ENCODE measurements at regions not wholly inside any gene's neighbourhood (a gene's known extent, or its start where the extent isn't known, plus 50 kb on each side); places are given as distances from the start of the nearest gene placed in this dataset.

GRCh38 chr4:147174591-147174990 is 228.9 kb upstream of the TTC29 start:
- no peak for TF ChIP-seq GATA1 (IDR thresholded peaks at IDR 0.05; ENCODE audit: low read depth, low read length)
- TF ChIP-seq POLR2A (IDR thresholded peaks at IDR 0.05; ENCODE audit: low read length), result no peak
- no peak for DNase-seq

GRCh38 chr4:147175460-147176025 is 229.9 kb upstream of the TTC29 start:
- DNase-seq, result no peak
- TF ChIP-seq GATA1 (IDR thresholded peaks at IDR 0.05; ENCODE audit: low read depth, low read length), result no peak
- TF ChIP-seq POLR2A (IDR thresholded peaks at IDR 0.05; ENCODE audit: low read length), result no peak

- TF ChIP-seq GATA1 (IDR thresholded peaks at IDR 0.05; ENCODE audit: low read depth, low read length) (no peak), POLR2A (IDR thresholded peaks at IDR 0.05; ENCODE audit: low read length) (no peak)
- no peak for DNase-seq
These were observed 236.4 kb upstream of the TTC29 start for GRCh38 chr4:147182041-147182440.

- DNase-seq, result no peak
- TF ChIP-seq POLR2A (IDR thresholded peaks at IDR 0.05; ENCODE audit: low read length) (no peak), GATA1 (IDR thresholded peaks at IDR 0.05; ENCODE audit: low read depth, low read length) (no peak)
These were observed 247.0 kb upstream of the TTC29 start for GRCh38 chr4:147192679-147193078.

- TF ChIP-seq GATA1 (IDR thresholded peaks at IDR 0.05; ENCODE audit: low read depth, low read length) (no peak), POLR2A (IDR thresholded peaks at IDR 0.05; ENCODE audit: low read length) (no peak)
- no peak for DNase-seq
These were observed 248.4 kb upstream of the TTC29 start for GRCh38 chr4:147194114-147194513.

- TF ChIP-seq GATA1 (IDR thresholded peaks at IDR 0.05; ENCODE audit: low read depth, low read length), result no peak
- DNase-seq, result no peak
These were observed 248.9 kb upstream of the TTC29 start for GRCh38 chr4:147194604-147195003.

GRCh38 chr4:147195386-147195785 is 249.7 kb upstream of the TTC29 start:
- no peak for TF ChIP-seq GATA1 (IDR thresholded peaks at IDR 0.05; ENCODE audit: low read depth, low read length)
- TF ChIP-seq POLR2A (IDR thresholded peaks at IDR 0.05; ENCODE audit: low read length), result no peak
- DNase-seq, result no peak

GRCh38 chr4:147198411-147199051 is 252.9 kb upstream of the TTC29 start:
- TF ChIP-seq GATA1 (IDR thresholded peaks at IDR 0.05; ENCODE audit: low read depth, low read length) (no peak), POLR2A (IDR thresholded peaks at IDR 0.05; ENCODE audit: low read length) (no peak)
- DNase-seq, result no peak

GRCh38 chr4:147201016-147201415 is 255.4 kb upstream of the TTC29 start:
- no peak for DNase-seq
- TF ChIP-seq GATA1 (IDR thresholded peaks at IDR 0.05; ENCODE audit: low read depth, low read length), result no peak
- no peak for TF ChIP-seq POLR2A (IDR thresholded peaks at IDR 0.05; ENCODE audit: low read length)

- TF ChIP-seq GATA1 (IDR thresholded peaks at IDR 0.05; ENCODE audit: low read depth, low read length) (no peak), POLR2A (IDR thresholded peaks at IDR 0.05; ENCODE audit: low read length) (no peak)
- no peak for DNase-seq
These were observed 261.1 kb upstream of the TTC29 start for GRCh38 chr4:147206807-147207206.

GRCh38 chr4:147207911-147208310 is 262.2 kb upstream of the TTC29 start:
- no peak for DNase-seq
- no peak for TF ChIP-seq POLR2A (IDR thresholded peaks at IDR 0.05; ENCODE audit: low read length)
- no peak for TF ChIP-seq GATA1 (IDR thresholded peaks at IDR 0.05; ENCODE audit: low read depth, low read length)

- no peak for TF ChIP-seq GATA1 (IDR thresholded peaks at IDR 0.05; ENCODE audit: low read depth, low read length)
- no peak for TF ChIP-seq POLR2A (IDR thresholded peaks at IDR 0.05; ENCODE audit: low read length)
These were observed 263.2 kb upstream of the EDNRA start for GRCh38 chr4:147217655-147218054.

GRCh38 chr4:147219145-147219544 is 261.8 kb upstream of the EDNRA start:
- TF ChIP-seq POLR2A (IDR thresholded peaks at IDR 0.05; ENCODE audit: low read length), result no peak
- TF ChIP-seq GATA1 (IDR thresholded peaks at IDR 0.05; ENCODE audit: low read depth, low read length), result no peak
- DNase-seq, result no peak

More at GRCh38 chr4:147217655-147218054, 263.2 kb upstream of the EDNRA start:
- no peak for DNase-seq

GRCh38 chr4:147220833-147221232 is 260.1 kb upstream of the EDNRA start:
- no peak for TF ChIP-seq GATA1 (IDR thresholded peaks at IDR 0.05; ENCODE audit: low read depth, low read length)
- no peak for TF ChIP-seq POLR2A (IDR thresholded peaks at IDR 0.05; ENCODE audit: low read length)
- no peak for DNase-seq

- no peak for DNase-seq
- TF ChIP-seq POLR2A (IDR thresholded peaks at IDR 0.05; ENCODE audit: low read length), result no peak
- TF ChIP-seq GATA1 (IDR thresholded peaks at IDR 0.05; ENCODE audit: low read depth, low read length), result no peak
These were observed 258.0 kb upstream of the EDNRA start for GRCh38 chr4:147222906-147223305.

All from erythroblast (primary cell).